ENCODE measurements at regions not wholly inside any gene's neighbourhood (a gene's known extent, or its start where the extent isn't known, plus 50 kb on each side); places are given as distances from the start of the nearest gene placed in this dataset.
"Not testable (repeated sequence)": the region's sequence is repeated elsewhere in the genome, so short reads cannot be mapped to it uniquely, and the experiment has no call there.

DNA sequence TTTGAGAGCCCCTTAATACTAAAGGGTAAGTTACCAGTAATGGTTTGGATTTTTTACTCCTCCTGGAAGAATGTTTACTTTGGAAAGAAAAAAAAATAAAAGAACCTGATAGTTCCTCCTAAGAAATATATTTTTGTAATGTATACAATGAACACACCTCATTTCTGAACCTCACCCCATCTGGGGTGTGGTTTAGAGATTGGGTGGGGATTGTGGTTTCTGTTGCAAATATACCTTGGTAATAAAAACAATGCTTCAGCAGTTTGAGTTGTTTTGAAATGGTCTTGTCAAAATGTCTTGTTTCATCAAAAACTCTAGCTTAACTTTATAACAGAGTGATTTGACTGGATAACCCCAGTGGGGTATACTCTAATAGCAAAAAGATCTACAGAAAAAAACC, 448.9 kb upstream of the MEIS1 start:
- no peaks in the 10 kb centered on the region; the same call in 1 of the 2 replicates for H3K36me3 ChIP-seq (replicated peaks)
- no peaks in the 10 kb centered on the region for H3K27me3 ChIP-seq (ENCODE audit: low read depth)
- H3K4me1 ChIP-seq, result no peaks in the 10 kb centered on the region
- H3K4me3 ChIP-seq, result no peak overlapping the region
- DNase-seq (ENCODE audit: low spot score in 2 of 2), result no peak
- in situ Hi-C loops (cut with MboI; ENCODE audit: low sequenced_read_pairs), result no loop called here
- H3K9me3 ChIP-seq, result no peaks in the 10 kb centered on the region

GRCh38 chr2:65980531-65980930, 454.4 kb upstream of the MEIS1 start:
- in situ Hi-C loops (cut with MboI; ENCODE audit: low sequenced_read_pairs), result no loop called here
- DNase-seq (ENCODE audit: low spot score in 2 of 2), result no peak
- Histone ChIP-seq H3K9me3 (no peaks in the 10 kb centered on the region), H3K4me3 (no peak overlapping the region), H3K27me3 (ENCODE audit: low read depth) (no peaks in the 10 kb centered on the region), H3K4me1 (no peaks in the 10 kb centered on the region), H3K36me3 (replicated peaks) (no peaks in the 10 kb centered on the region)

DNA sequence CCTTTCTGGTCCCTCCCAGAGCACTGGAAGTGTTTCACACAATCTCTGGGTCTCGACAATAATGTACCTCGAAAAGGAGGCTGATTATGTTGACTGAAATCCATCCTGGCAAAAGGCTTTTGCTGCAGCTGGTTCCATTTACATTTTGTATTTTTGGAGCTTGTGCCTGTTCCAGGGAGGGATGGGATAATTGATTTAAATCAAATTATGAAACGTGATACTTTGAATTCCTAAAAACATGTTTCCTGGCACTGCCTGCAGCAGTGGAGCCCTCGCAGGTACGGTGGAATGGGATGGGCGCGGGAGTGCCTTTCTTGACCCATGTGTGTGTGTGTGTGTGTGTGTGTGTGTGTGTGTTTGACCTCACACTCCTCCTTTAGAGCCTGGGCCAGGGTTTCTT, 455.5 kb upstream of the MEIS1 start:
- Histone ChIP-seq H3K4me1 (no peaks in the 10 kb centered on the region), H3K36me3 (replicated peaks) (no peaks in the 10 kb centered on the region), H3K27me3 (ENCODE audit: low read depth) (no peaks in the 10 kb centered on the region), H3K9me3 (no peaks in the 10 kb centered on the region), H3K4me3 (no peak overlapping the region)
- in situ Hi-C loops (cut with MboI; ENCODE audit: low sequenced_read_pairs), result no loop called here
- DNase-seq (ENCODE audit: low spot score in 2 of 2), result no peak

DNA sequence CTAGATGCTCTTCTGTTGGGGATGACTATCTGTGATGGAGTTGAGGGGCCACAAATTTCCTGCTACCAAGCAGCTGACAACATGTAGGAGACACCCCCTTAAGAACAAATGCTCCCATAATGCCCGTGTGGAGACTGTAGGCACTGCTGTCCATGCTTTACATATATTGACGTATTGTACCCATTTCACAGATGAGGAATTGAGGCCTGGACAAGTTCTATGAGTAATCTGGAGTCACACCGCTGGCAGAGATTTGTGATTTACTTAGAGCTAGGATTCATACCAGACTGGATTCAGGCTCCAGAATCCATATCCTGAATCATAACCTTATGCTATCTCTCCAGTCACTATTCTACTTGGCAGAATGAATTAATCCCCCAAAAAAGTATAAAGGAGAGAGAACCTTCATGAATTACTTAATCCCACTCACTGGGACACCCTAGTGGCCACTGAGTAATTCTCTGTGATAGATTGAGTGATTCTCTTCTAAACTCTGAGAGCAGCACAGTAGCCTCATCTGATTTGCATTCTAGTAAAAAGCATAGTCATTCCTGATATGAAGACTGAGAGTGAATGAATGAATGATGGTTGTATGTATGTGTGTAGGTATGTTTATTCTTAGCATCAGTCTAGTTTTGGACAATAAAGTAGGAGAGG, 460.7 kb upstream of the MEIS1 start:
- Histone ChIP-seq H3K27me3 (ENCODE audit: low read depth) (no peaks in the 10 kb centered on the region; the same call in 1 of the 2 replicates), H3K4me3 (no peak overlapping the region), H3K4me1 (no peaks in the 10 kb centered on the region), H3K36me3 (replicated peaks) (no peaks in the 10 kb centered on the region), H3K9me3 (no peaks in the 10 kb centered on the region)
- in situ Hi-C loops (cut with MboI; ENCODE audit: low sequenced_read_pairs), result no loop called here
- DNase-seq (ENCODE audit: low spot score in 2 of 2), result no peak

DNA sequence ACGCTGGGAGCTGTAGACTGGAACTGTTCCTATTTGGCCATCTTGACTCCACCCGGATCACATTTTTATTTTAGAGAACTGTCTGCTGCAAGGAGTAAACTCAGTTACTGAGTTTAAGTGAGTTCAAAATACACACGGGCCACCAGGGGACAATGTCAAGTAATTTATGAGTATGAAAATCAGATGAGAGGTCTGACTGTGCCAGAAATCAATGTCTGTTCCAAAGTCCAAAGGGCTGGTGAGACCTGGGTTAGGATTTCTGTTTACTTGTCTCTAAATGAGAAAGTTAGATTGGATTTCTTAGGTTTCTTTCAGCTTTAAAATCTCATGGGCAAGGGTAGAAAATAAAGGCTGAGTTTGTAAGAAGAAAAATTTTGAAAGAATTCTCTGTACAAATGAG, 465.8 kb upstream of the MEIS1 start:
- in situ Hi-C loops (cut with MboI; ENCODE audit: low sequenced_read_pairs), result no loop called here
- Histone ChIP-seq H3K9me3 (no peaks in the 10 kb centered on the region), H3K4me3 (no peak overlapping the region), H3K4me1 (no peaks in the 10 kb centered on the region), H3K36me3 (replicated peaks) (no peaks in the 10 kb centered on the region), H3K27me3 (ENCODE audit: low read depth) (no peaks in the 10 kb centered on the region; the same call in 1 of the 2 replicates)
- DNase-seq (ENCODE audit: low spot score in 2 of 2), result no peak

DNA sequence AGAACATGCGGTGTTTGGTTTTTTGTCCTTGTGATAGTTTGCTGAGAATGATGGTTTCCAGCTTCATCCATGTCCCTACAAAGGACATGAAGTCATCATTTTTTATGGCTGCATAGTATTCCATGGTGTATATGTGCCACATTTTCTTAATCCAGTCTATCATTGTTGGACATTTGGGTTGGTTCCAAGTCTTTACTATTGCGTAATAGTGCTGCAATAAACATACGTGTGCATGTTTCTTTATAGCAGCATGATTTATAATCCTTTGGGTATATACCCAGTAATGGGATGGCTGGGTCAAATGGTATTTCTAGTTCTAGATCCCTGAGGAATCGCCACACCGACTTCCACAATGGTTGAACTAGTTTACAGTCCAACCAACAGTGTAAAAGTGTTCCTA, 471.6 kb upstream of the MEIS1 start:
- in situ Hi-C loops (cut with MboI; ENCODE audit: low sequenced_read_pairs); H3K27me3 ChIP-seq (ENCODE audit: low read depth); H3K9me3 ChIP-seq; H3K4me3 ChIP-seq; H3K36me3 ChIP-seq (replicated peaks); H3K4me1 ChIP-seq; DNase-seq (ENCODE audit: low spot score in 2 of 2): not testable (repeated sequence)

DNA sequence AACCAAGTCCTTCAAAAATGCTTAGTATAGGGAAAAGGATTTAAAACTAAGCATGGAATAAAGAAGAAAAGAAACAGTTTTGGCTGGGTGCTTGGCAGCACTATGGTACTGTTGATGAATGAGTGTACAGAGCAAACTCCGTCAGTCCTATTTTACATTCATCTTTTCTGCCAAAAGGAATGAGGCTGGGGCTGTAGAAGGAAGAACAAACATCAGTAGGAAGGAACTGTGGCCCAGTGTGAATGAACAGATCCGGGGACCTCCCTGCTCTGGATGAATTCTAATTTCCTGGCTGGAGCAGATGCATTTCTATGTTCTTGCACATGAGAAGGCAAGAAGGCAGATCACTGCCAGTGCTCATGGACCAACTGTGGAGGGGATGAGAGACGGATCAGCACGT, 474.0 kb upstream of the MEIS1 start:
- no peaks in the 10 kb centered on the region for H3K36me3 ChIP-seq (replicated peaks)
- no peak overlapping the region for H3K4me3 ChIP-seq
- H3K27me3 ChIP-seq (ENCODE audit: low read depth), result no peaks in the 10 kb centered on the region
- in situ Hi-C loops (cut with MboI; ENCODE audit: low sequenced_read_pairs), result no loop called here
- no peaks in the 10 kb centered on the region for H3K4me1 ChIP-seq
- DNase-seq (ENCODE audit: low spot score in 2 of 2), result no peak
- H3K9me3 ChIP-seq, result no peaks in the 10 kb centered on the region

GRCh38 chr2:65957886-65958285, 477.0 kb upstream of the MEIS1 start:
- in situ Hi-C loops (cut with MboI; ENCODE audit: low sequenced_read_pairs), result no loop called here
- no peak overlapping the region for H3K4me3 ChIP-seq

GRCh38 chr2:65957454-65957853, 477.5 kb upstream of the MEIS1 start:
- Histone ChIP-seq H3K27me3 (ENCODE audit: low read depth) (no peaks in the 10 kb centered on the region), H3K4me3 (no peak overlapping the region), H3K4me1 (no peaks in the 10 kb centered on the region), H3K36me3 (replicated peaks) (no peaks in the 10 kb centered on the region), H3K9me3 (no peaks in the 10 kb centered on the region)
- in situ Hi-C loops (cut with MboI; ENCODE audit: low sequenced_read_pairs), result no loop called here
- DNase-seq (ENCODE audit: low spot score in 2 of 2), result no peak

More at GRCh38 chr2:65957886-65958285, 477.0 kb upstream of the MEIS1 start:
- no peaks in the 10 kb centered on the region for H3K27me3 ChIP-seq (ENCODE audit: low read depth)
- DNase-seq (ENCODE audit: low spot score in 2 of 2), result no peak
- no peaks in the 10 kb centered on the region for H3K36me3 ChIP-seq (replicated peaks)
- H3K9me3 ChIP-seq, result no peaks in the 10 kb centered on the region
- no peaks in the 10 kb centered on the region for H3K4me1 ChIP-seq

GRCh38 chr2:65955259-65955658, 479.7 kb upstream of the MEIS1 start:
- Histone ChIP-seq H3K4me1 (no peaks in the 10 kb centered on the region), H3K9me3 (no peaks in the 10 kb centered on the region), H3K27me3 (ENCODE audit: low read depth) (no peaks in the 10 kb centered on the region), H3K36me3 (replicated peaks) (no peaks in the 10 kb centered on the region), H3K4me3 (no peak overlapping the region)
- in situ Hi-C loops (cut with MboI; ENCODE audit: low sequenced_read_pairs), result no loop called here
- DNase-seq (ENCODE audit: low spot score in 2 of 2), result no peak

DNA sequence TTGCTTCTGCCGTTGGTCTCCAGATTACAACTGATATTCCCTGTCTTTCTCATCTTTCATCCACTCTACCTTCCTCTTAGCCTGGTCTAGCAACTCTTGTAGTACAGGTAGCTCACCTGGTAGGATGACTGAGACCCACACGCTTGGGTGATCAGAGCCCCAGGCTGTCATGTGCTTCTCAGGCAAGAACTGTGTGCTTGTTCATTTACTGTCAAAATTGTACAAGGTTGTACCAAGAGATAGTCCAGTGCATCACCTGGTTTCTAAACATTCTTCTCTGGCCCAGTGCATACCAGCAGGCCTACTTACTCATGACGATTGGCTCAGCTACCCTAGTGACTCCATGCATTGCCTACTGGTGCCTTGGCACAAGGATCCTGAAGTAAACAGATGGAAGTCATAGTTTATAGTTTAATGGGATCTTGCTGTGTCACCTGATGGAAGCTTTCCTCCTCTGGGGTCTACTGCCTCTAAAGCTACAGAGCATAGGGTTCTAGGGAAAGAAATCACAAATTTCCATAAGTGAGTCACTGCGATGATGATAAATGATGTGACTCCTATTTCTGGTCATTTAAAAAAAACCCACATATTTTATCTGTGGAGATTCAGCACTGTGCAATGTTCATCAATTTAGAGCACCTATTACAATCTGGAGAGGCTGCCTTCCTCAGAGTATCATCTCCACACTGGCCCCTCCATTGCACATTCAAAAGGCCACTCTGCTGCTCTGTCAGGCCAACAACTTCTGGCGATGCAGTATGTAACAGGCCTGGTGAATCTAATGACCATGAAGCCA, 481.8 kb upstream of the MEIS1 start:
- in situ Hi-C loops (cut with MboI; ENCODE audit: low sequenced_read_pairs), result no loop called here
- no peaks in the 10 kb centered on the region for H3K9me3 ChIP-seq
- no peak overlapping the region for H3K4me3 ChIP-seq
- H3K4me1 ChIP-seq, result no peaks in the 10 kb centered on the region
- H3K27me3 ChIP-seq (ENCODE audit: low read depth), result no peaks in the 10 kb centered on the region
- H3K36me3 ChIP-seq (replicated peaks), result no peaks in the 10 kb centered on the region
- DNase-seq (ENCODE audit: low spot score in 2 of 2), result no peak

DNA sequence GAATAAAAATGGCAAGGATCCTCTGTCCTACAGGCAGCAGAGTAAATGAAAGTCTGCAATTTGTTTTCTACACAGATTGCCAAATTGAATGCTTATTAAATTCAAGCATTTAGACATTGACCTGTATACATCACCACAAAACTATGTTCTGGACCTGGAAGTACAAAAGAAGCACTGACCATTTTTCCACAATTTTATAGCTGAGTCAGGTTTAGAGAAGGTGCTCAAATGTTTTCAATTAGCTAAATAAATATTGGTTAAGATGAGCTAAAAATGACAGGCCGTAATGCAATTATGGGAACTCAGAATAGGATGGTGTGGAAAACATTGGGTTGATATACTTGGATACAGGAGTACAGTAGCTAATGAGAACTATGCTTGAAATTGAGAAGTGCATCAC, 490.7 kb upstream of the MEIS1 start:
- no peaks in the 10 kb centered on the region for H3K4me1 ChIP-seq
- H3K4me3 ChIP-seq, result no peak overlapping the region
- DNase-seq (ENCODE audit: low spot score in 2 of 2), result no peak
- no peaks in the 10 kb centered on the region for H3K27me3 ChIP-seq (ENCODE audit: low read depth)
- H3K9me3 ChIP-seq, result no peaks in the 10 kb centered on the region
- H3K36me3 ChIP-seq (replicated peaks), result no peaks in the 10 kb centered on the region
- in situ Hi-C loops (cut with MboI; ENCODE audit: low sequenced_read_pairs), result no loop called here

DNA sequence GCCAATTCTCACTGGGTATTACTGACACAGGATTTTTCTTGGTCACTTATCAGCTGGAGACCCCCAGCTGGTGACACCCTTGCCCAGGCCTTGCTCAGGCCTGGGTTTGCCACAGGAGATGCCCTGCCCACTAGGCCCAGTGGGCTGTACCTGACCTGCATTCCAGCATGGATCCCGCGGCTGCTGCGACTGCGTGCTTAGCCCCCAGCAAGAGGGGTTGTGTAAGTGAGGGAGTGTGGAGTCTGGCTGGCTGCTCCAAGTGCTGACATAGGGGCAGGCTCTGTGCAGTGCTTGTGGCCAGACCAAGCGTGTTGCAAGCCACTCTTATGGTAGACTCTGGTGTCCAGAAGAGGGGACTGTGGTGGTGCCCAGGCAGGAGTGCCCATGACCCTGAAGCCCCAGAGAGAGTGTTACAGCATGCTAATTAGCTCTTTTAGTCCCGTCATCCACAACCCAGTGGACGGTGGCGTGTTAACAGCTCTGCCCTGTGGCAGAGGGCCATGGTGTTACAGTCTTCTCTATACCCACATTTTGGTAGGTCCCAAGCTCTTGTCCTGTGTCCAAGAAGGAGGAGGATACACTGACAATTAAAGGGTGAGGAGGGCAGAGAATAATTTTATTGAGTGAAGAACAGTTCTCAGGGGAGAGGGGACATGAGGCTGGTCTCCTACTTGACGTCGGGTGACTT, 491.7 kb upstream of the MEIS1 start:
- H3K9me3 ChIP-seq, result no peaks in the 10 kb centered on the region

DNA sequence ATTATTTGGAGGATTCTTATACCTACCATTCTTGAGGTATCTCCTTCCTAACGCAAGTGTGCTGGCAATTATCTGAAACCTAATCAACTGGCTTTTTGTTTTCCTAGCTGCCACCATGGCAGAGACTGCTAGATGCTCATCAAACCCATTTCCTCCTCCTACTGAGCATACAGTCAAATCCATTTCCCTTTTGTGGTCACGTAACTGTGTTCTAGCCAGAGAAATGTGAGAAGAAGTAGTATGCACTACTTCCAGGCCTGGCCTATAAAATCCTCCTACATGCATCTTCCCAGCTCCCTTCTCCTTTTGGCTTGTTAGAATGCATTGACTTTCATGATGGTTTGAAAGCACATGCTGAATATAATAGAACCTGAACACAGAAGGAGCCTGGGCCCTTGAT, 494.1 kb upstream of the MEIS1 start:
- Histone ChIP-seq H3K4me1 (no peaks in the 10 kb centered on the region), H3K4me3 (no peak overlapping the region), H3K36me3 (replicated peaks) (no peaks in the 10 kb centered on the region), H3K27me3 (ENCODE audit: low read depth) (no peaks in the 10 kb centered on the region), H3K9me3 (no peaks in the 10 kb centered on the region)
- in situ Hi-C loops (cut with MboI; ENCODE audit: low sequenced_read_pairs), result no loop called here
- no peak for DNase-seq (ENCODE audit: low spot score in 2 of 2)

More for the DNA sequence above, 491.7 kb upstream of the MEIS1 start:
- Histone ChIP-seq H3K27me3 (ENCODE audit: low read depth) (no peaks in the 10 kb centered on the region), H3K4me1 (no peaks in the 10 kb centered on the region), H3K4me3 (no peak overlapping the region), H3K36me3 (replicated peaks) (no peaks in the 10 kb centered on the region)
- no peak for DNase-seq (ENCODE audit: low spot score in 2 of 2)
- in situ Hi-C loops (cut with MboI; ENCODE audit: low sequenced_read_pairs), result no loop called here
